Astrocyte (in vitro differentiated cells and primary cell): ENCODE measurements at regions not wholly inside any gene's neighbourhood (a gene's known extent, or its start where the extent isn't known, plus 50 kb on each side); places are given as distances from the start of the nearest gene placed in this dataset.

Source experiments
- DNase-seq: peaks from one replicate; pipeline ENCODE4 v3.0.0-alpha.2; 2010; ENCODE audit warnings: low read depth
- FAIRE-seq: peaks from 2 replicates; lab custom pipeline; 2011; peaks lifted over from hg19 to GRCh38; lab: Jason Lieb, UNC
- H2AFZ ChIP-seq: 2 replicates; pipeline ENCODE4 v1.6.0; 2012; ENCODE audit warnings: low read depth, low read length, inconsistent platforms
- H3K27ac ChIP-seq: 2 replicates; pipeline ENCODE4 v1.5.1; 2011; ENCODE audit warnings: low read depth, low read length, inconsistent platforms
- H3K27me3 ChIP-seq: 2 replicates; pipeline ENCODE4 v1.6.0; 2011; ENCODE audit warnings: low read length, inconsistent platforms; ENCODE audit not compliant: insufficient read depth
- H3K36me3 ChIP-seq: 2 replicates; pipeline ENCODE4 v1.5.1; 2011; ENCODE audit warnings: low read length, inconsistent platforms; ENCODE audit not compliant: insufficient read depth
- H3K4me1 ChIP-seq: 2 replicates; pipeline ENCODE4 v1.5.1; 2011; ENCODE audit warnings: low read length, inconsistent platforms; ENCODE audit not compliant: insufficient read depth
- H3K4me2 ChIP-seq: 2 replicates; pipeline ENCODE4 v1.6.0; 2012; ENCODE audit warnings: low read length, inconsistent platforms
- H3K4me3 ChIP-seq: 2 replicates; pipeline ENCODE4 v1.5.1; 2011; ENCODE audit warnings: low read depth, mild to moderate bottlenecking, low read length, inconsistent platforms; ENCODE audit not compliant: insufficient read depth
- H3K79me2 ChIP-seq: 2 replicates; pipeline ENCODE4 v1.6.0; 2012; ENCODE audit warnings: mild to moderate bottlenecking, low read length, inconsistent platforms; ENCODE audit not compliant: insufficient read depth
- H3K9ac ChIP-seq: 2 replicates; pipeline ENCODE4 v1.6.0; 2012; ENCODE audit warnings: mild to moderate bottlenecking, low read length, inconsistent platforms
- H3K9me3 ChIP-seq: 2 replicates; pipeline ENCODE4 v1.5.1; 2012; ENCODE audit warnings: low read depth, mild to moderate bottlenecking, low read length, inconsistent platforms; ENCODE audit not compliant: insufficient read depth
- H4K20me1 ChIP-seq: 2 replicates; pipeline ENCODE4 v1.6.0; 2012; ENCODE audit warnings: low read length, inconsistent platforms; ENCODE audit not compliant: insufficient read depth
- H3K27ac Mint-ChIP-seq: one replicate; pipeline ENCODE4 v1.8.0; 2021; ENCODE audit warnings: mild to moderate bottlenecking, mixed read lengths; ENCODE audit not compliant: unreplicated experiment
- H3K27me3 Mint-ChIP-seq: one replicate; pipeline ENCODE4 v1.8.0; 2021; ENCODE audit warnings: low read depth, mixed read lengths; ENCODE audit not compliant: unreplicated experiment
- H3K36me3 Mint-ChIP-seq: one replicate; pipeline ENCODE4 v1.8.0; 2021; ENCODE audit warnings: low read depth, mixed read lengths; ENCODE audit not compliant: unreplicated experiment
- H3K4me1 Mint-ChIP-seq: one replicate; pipeline ENCODE4 v1.8.0; 2021; ENCODE audit warnings: low read depth, mixed read lengths; ENCODE audit not compliant: unreplicated experiment
- H3K4me3 Mint-ChIP-seq: one replicate; pipeline ENCODE4 v1.8.0; 2021; ENCODE audit warnings: mild to moderate bottlenecking, moderate library complexity, mixed read lengths; ENCODE audit not compliant: unreplicated experiment
- H3K9me3 Mint-ChIP-seq: one replicate; pipeline ENCODE4 v1.8.0; 2021; ENCODE audit warnings: mild to moderate bottlenecking, mixed read lengths; ENCODE audit not compliant: unreplicated experiment
- EZH2 ChIP-seq: IDR thresholded peaks from 2 replicates; pipeline ENCODE4 v1.6.1; 2012; ENCODE audit warnings: mild to moderate bottlenecking, low read length, inconsistent platforms; ENCODE audit not compliant: insufficient read depth
- TF ChIP-seq, protein P1 (sequence below): IDR thresholded peaks from 2 replicates; pipeline ENCODE4 v1.5.1; 2011; ENCODE audit warnings: low read depth, mild to moderate bottlenecking, inconsistent platforms, low read length, moderate library complexity; ENCODE audit not compliant: insufficient read depth

DNA sequence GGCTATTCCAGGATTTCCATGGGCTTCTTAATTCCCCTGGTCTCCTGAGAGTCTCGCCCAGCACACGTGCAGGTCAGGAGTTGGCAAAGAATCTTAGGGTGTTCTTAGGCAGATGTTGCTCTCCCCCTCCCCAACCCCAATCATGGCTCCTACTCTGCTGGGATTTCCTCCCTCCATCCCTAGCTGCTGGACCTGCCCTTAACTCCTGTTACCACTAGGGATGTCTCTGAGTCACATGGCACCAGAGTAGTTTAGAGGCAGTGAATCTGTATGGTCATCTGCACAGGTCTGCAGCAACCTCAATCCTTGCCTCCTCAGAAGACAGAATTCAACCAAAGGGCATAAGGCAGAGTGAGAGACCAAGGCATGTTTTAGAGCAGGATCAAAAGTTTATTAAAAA is 51.8 kb upstream of the CHST3 start:
- H3K9me3 Mint-ChIP-seq = peaks cover 12% of the 10 kb centered on the region
- H3K36me3 Mint-ChIP-seq = no peaks in the 10 kb centered on the region
- H3K4me1 ChIP-seq = no peaks in the 10 kb centered on the region
- H2AFZ ChIP-seq = no peak overlapping the region
- H3K9me3 ChIP-seq = no peaks in the 10 kb centered on the region
- no peak overlapping the region for H3K4me3 ChIP-seq
- H3K9ac ChIP-seq = no peak overlapping the region
- H3K79me2 ChIP-seq = no peaks in the 10 kb centered on the region
- no peak overlapping the region for H3K27ac Mint-ChIP-seq
- no peak overlapping the region for H3K4me3 Mint-ChIP-seq
- H3K4me2 ChIP-seq = no peak overlapping the region
- no peaks in the 10 kb centered on the region for H3K36me3 ChIP-seq
- no peak overlapping the region for H3K27ac ChIP-seq
- no peak for FAIRE-seq
- no peak for DNase-seq
- H3K27me3 ChIP-seq = peaks cover 2% of the 10 kb centered on the region
- H3K4me1 Mint-ChIP-seq = peaks cover 2% of the 10 kb centered on the region
- TF ChIP-seq, protein P1, sequence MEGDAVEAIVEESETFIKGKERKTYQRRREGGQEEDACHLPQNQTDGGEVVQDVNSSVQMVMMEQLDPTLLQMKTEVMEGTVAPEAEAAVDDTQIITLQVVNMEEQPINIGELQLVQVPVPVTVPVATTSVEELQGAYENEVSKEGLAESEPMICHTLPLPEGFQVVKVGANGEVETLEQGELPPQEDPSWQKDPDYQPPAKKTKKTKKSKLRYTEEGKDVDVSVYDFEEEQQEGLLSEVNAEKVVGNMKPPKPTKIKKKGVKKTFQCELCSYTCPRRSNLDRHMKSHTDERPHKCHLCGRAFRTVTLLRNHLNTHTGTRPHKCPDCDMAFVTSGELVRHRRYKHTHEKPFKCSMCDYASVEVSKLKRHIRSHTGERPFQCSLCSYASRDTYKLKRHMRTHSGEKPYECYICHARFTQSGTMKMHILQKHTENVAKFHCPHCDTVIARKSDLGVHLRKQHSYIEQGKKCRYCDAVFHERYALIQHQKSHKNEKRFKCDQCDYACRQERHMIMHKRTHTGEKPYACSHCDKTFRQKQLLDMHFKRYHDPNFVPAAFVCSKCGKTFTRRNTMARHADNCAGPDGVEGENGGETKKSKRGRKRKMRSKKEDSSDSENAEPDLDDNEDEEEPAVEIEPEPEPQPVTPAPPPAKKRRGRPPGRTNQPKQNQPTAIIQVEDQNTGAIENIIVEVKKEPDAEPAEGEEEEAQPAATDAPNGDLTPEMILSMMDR = peak; percentile 15
- no peak for TF ChIP-seq EZH2
- peaks cover 7% of the 10 kb centered on the region for H3K27me3 Mint-ChIP-seq
- no peaks in the 10 kb centered on the region for H4K20me1 ChIP-seq

GRCh38 chr10:71911296-71911953 is 52.8 kb upstream of the CHST3 start:
- DNase-seq = no peak
- H3K36me3 ChIP-seq = no peaks in the 10 kb centered on the region
- no peak overlapping the region for H3K27ac ChIP-seq
- peaks cover 8% of the 10 kb centered on the region for H3K9me3 Mint-ChIP-seq
- H3K4me1 Mint-ChIP-seq = peaks cover 2% of the 10 kb centered on the region
- H3K27me3 Mint-ChIP-seq = peaks cover 9% of the 10 kb centered on the region
- no peak overlapping the region for H3K27ac Mint-ChIP-seq
- no peak overlapping the region for H3K4me3 Mint-ChIP-seq
- H3K4me3 ChIP-seq = no peak overlapping the region
- no peak overlapping the region for H3K4me2 ChIP-seq
- no peaks in the 10 kb centered on the region for H4K20me1 ChIP-seq
- no peak for TF ChIP-seq EZH2
- TF ChIP-seq, protein P1 = no peak
- no peaks in the 10 kb centered on the region for H3K9me3 ChIP-seq
- H3K79me2 ChIP-seq = no peaks in the 10 kb centered on the region
- no peak overlapping the region for H3K9ac ChIP-seq
- H3K27me3 ChIP-seq = peaks cover 2% of the 10 kb centered on the region
- no peak overlapping the region for H2AFZ ChIP-seq
- no peaks in the 10 kb centered on the region for H3K4me1 ChIP-seq
- FAIRE-seq = no peak
- H3K36me3 Mint-ChIP-seq = no peaks in the 10 kb centered on the region

DNA sequence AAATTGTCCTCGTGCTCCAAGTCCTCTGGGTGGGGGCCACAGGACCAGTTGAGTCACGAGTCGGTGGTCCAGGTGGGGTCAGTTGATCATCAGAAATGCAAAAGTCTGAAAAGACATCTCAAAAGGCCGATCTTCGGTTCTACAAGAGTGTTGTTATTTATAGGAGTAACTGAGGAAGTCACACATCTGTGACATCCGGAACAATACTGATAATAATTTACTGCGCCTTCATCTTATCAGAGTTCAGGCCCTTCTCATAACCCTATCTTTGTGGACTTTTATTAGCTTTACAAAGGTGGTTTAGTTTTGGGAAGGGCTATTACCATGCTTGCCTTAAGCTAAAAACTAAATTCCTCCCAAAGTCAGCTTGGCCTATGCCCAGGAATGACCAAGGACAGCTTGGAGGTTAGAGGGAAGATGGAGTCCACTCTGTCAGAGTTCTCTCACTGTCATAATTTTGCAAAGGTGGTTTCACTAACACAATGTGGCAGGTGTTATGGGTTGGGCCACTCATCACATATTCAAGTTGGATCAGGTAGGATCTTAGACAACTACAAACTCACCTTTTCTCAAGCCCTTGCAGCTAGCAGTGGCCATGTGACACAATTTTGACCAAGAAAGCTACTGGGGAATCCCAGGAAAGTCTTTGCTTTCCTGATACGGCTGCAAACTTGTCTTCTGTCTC is 54.7 kb upstream of the CHST3 start:
- Histone ChIP-seq H3K4me3 (no peak overlapping the region), H3K27me3 (peaks cover 2% of the 10 kb centered on the region), H4K20me1 (no peaks in the 10 kb centered on the region), H2AFZ (no peak overlapping the region), H3K27ac (no peak overlapping the region), H3K9me3 (no peaks in the 10 kb centered on the region), H3K79me2 (no peaks in the 10 kb centered on the region), H3K4me2 (no peak overlapping the region), H3K4me1 (no peaks in the 10 kb centered on the region), H3K9ac (no peak overlapping the region), H3K36me3 (no peaks in the 10 kb centered on the region)
- Mint-ChIP-seq H3K27me3 (peaks cover 15% of the 10 kb centered on the region), H3K4me3 (no peak overlapping the region), H3K9me3 (peaks cover 3% of the 10 kb centered on the region), H3K36me3 (no peaks in the 10 kb centered on the region), H3K27ac (no peak overlapping the region), H3K4me1 (peaks cover 2% of the 10 kb centered on the region)
- no peak for TF ChIP-seq EZH2
- TF ChIP-seq, protein P1 = no peak
- DNase-seq (no peak), FAIRE-seq (no peak)
